ENCODE measurements at regions not wholly inside any gene's neighbourhood (a gene's known extent, or its start where the extent isn't known, plus 50 kb on each side); places are given as distances from the start of the nearest gene placed in this dataset.

DNA sequence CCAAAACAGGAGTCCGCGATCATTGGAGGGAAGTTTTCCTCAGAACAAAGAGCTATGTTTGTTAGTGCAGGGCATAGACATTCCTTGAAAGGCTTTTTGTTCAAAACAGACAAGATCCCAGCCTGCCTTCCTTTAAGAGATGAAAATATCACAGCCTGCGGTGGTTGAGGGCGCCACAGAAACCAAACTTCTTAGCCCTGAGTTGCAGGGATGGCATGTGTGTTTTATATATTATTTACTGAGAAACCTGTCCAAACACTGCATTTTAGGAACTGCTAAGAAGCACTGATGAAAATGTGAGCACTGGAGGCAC, 57.5 kb upstream of the TMEM178A start:
- intact Hi-C loops (cut with DNase I) = no loop called here
- DNase-seq = no peak

DNA sequence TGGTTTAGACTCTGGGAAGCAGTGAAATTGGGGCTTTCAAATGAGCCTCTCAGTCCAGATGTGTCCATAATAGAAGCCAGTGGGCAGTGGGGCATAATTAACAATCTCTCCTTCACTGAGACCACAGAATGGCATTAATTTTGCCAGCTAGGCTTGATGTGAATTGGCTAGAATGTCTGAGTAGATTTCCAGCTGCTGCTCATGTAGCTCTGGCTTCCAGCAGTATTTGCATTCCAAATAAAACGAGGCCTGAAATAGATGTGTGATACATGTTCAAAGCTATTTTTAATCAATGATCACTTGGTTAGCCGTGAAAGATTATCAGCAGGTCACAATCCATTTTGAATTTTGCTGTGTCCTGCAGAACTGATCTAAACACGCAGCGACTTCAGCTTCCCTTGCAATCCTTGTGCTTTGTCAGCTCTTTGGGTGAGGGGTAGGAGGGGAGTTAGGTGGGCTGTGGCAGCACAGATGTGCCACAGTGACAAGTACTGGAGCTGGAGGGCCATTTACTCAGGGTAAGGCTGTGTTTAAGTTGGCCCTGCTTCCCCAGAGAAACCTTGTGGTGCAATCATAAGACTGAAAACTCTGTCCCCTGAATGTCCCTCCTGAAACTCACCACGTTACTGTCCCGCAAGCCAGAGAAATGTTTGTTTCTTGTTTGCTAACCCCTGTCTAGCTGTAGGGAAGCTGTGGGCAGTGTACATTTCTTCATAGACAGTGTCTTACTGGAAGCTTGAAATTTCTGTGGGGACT, 56.9 kb upstream of the TMEM178A start:
- intact Hi-C loops (cut with DNase I) = no loop called here
- no peak for DNase-seq

DNA sequence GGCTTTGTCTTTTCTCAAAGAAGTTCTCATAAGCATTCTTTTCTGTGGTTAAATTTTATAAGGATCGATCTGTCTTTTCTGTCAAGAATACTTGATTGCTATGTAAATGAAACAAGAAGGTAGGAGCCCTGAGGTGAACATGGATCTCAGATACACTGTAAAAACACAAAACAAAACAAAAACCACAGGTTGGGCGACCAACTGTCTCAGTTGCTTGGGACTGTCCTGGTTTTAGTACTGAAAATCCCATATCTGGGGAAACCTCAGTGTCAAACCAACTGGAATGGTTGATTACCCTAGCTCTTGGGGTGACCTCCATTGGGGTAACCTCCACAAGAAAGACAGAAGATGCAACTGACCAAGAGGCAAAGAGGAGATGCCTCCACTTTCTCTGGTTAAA, 55.8 kb upstream of the TMEM178A start:
- intact Hi-C loops (cut with DNase I) = no loop called here
- DNase-seq = no peak

DNA sequence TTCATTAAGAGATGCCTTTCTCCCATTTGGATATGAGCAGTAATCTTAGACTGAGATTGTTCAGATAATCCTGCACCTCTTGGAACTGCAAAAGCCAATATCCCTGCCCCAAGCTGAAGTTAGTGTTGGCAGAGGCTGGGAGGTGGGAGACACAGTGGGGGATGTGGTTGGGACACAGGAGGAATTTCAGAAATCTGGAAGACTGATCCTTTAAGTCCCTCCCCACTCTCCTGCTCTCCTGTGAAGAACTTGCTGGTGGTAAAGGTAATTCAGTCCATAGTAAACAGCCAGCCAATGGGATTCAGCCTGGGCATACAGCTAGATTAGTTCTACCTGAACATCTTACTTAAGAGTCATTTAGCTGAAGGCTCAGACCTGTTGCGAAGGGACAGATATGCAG, 50.0 kb upstream of the TMEM178A start:
- DNase-seq = no peak
- intact Hi-C loops (cut with DNase I) = no loop called here
